ENCODE measurements at regions not wholly inside any gene's neighbourhood (a gene's known extent, or its start where the extent isn't known, plus 50 kb on each side); places are given as distances from the start of the nearest gene placed in this dataset.

DNA sequence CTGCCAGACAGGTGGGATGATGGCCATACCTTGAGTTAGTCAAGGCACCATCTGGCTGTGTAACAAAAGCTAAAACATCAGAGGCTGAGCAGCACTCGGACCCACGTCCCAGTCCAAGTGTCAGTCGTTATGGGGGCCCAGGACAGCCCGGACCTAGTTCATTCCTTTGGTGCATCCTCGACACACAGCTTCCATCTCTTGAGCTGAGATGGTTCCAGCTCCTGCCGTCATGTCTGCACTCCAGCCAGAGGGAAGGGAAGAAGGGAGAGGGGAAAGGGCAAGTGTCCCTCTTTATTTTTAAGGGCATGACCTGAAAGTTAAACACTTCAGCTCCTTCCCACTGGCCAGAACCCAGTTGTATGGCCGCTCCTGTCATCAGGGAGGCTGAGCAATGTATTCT lies 218.0 kb downstream of the SEC14L1 start:
- TF ChIP-seq CHD1 (IDR thresholded peaks at IDR 0.05; ENCODE audit: low read depth, low read length), result no peak
- TF ChIP-seq, protein P1, sequence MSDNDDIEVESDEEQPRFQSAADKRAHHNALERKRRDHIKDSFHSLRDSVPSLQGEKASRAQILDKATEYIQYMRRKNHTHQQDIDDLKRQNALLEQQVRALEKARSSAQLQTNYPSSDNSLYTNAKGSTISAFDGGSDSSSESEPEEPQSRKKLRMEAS (IDR thresholded peaks at IDR 0.05), result no peak
- no peak for TF ChIP-seq RAD21 (IDR thresholded peaks at IDR 0.05 in 1 of 2, conservative IDR thresholded peaks at IDR 0.05 in 1 of 2; ENCODE audit: low read depth in 2 of 2, low read length in 2 of 2)
